GM10248 (cell line): ENCODE measurements at regions not wholly inside any gene's neighbourhood (a gene's known extent, or its start where the extent isn't known, plus 50 kb on each side); places are given as distances from the start of the nearest gene placed in this dataset.

Experiments
- CTCF ChIA-PET: fragments of 300-600 bp; sonication (Branson Sonifier 250); formaldehyde crosslinking; extraction: SDS; loops from one replicate; lab custom pipeline; 2021; ENCODE audit warnings: antibody characterized with exemption; lab: Yijun Ruan, JAX
- POLR2A ChIA-PET: fragments of 350-650 bp; sonication (Branson Sonifier 250); formaldehyde crosslinking; extraction: SDS; loops from one replicate; lab custom pipeline; 2020; ENCODE audit warnings: antibody characterized with exemption; lab: Yijun Ruan, JAX
- DNase-seq: peaks from one replicate; pipeline ENCODE4 v3.0.0; 2012; ENCODE audit errors: extremely low spot score
- CTCF ChIP-seq: IDR thresholded peaks from 2 replicates; pipeline ENCODE4 v1.5.1; 2012; ENCODE audit warnings: mild to moderate bottlenecking, low read depth; ENCODE audit errors: extremely low read depth, missing control alignments, control extremely low read depth

GRCh38 chr12:67035121-67035520, 234.0 kb upstream of the CAND1 start:
- CTCF ChIA-PET: interaction anchor here (3.5 kb wide), 1 partner anchor 9 kb away, joined by 15 read pairs; no protein-coding TSS in a partner anchor
- no peak for TF ChIP-seq CTCF
- DNase-seq: no peak
- POLR2A ChIA-PET: no interaction called here

- CTCF ChIA-PET: no interaction called here
- POLR2A ChIA-PET: no interaction called here
- no peak for TF ChIP-seq CTCF
- no peak for DNase-seq
Measured at GRCh38 chr12:67038486-67038885, 230.7 kb upstream of the CAND1 start.

GRCh38 chr12:67039995-67040860, 228.9 kb upstream of the CAND1 start:
- no peak for DNase-seq
- CTCF ChIA-PET: no interaction called here
- no peak for TF ChIP-seq CTCF
- POLR2A ChIA-PET: no interaction called here

GRCh38 chr12:67040861-67041137, 228.4 kb upstream of the CAND1 start:
- TF ChIP-seq CTCF: no peak
- no peak for DNase-seq
- ChIA-PET CTCF (no interaction called here), POLR2A (no interaction called here)

GRCh38 chr12:67042697-67043131, 226.4 kb upstream of the CAND1 start:
- CTCF ChIA-PET: interaction anchor here (1.8 kb wide), 1 partner anchor 17 kb away, joined by 6 read pairs; no protein-coding TSS in a partner anchor
- no peak for DNase-seq
- POLR2A ChIA-PET: no interaction called here
- TF ChIP-seq CTCF: no peak

- TF ChIP-seq CTCF: no peak
- no peak for DNase-seq
- POLR2A ChIA-PET: no interaction called here
- CTCF ChIA-PET: interaction anchor here (1.2 to 1.8 kb wide), 4 partner anchors 11 to 92 kb away, joined by 3 to 6 read pairs (median 4); no protein-coding TSS in a partner anchor
Measured at GRCh38 chr12:67043771-67044170, 225.4 kb upstream of the CAND1 start.

GRCh38 chr12:67045650-67046049, 223.5 kb upstream of the CAND1 start:
- CTCF ChIA-PET: interaction anchor here (1.5 to 1.6 kb wide), 2 partner anchors 16 to 40 kb away, joined by 3 read pairs; no protein-coding TSS in a partner anchor
- no peak for TF ChIP-seq CTCF
- DNase-seq: no peak
- POLR2A ChIA-PET: no interaction called here
